ENCODE measurements at regions not wholly inside any gene's neighbourhood (a gene's known extent, or its start where the extent isn't known, plus 50 kb on each side); places are given as distances from the start of the nearest gene placed in this dataset.
"Not testable (repeated sequence)": the region's sequence is repeated elsewhere in the genome, so short reads cannot be mapped to it uniquely, and the experiment has no call there.

- DNase-seq (ENCODE audit: low read depth) = no peak
Observed at GRCh38 chr6:103313432-103313831, 1546.3 kb downstream of the HACE1 start.

DNA sequence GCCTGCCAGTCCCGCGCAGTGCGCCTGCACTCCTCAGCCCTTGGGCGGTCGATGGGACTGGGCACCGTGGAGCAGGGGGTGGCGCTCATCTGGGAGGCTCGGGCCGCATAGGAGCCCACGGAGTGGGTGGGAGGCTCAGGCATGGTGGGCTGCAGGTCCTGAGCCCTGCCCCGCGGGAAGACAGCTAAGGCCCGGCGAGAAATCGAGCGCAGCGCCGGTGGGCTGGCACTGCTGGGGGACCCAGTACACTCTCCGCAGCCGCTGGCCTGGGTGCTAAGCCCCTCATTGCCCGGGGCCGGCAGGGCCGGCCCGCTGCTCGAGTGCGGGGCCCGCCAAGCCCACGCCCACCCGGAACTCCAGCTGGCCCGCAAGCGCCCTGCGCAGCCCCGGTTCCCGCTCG, 1565.3 kb downstream of the HACE1 start:
- not testable (repeated sequence) for DNase-seq (ENCODE audit: low read depth)

DNA sequence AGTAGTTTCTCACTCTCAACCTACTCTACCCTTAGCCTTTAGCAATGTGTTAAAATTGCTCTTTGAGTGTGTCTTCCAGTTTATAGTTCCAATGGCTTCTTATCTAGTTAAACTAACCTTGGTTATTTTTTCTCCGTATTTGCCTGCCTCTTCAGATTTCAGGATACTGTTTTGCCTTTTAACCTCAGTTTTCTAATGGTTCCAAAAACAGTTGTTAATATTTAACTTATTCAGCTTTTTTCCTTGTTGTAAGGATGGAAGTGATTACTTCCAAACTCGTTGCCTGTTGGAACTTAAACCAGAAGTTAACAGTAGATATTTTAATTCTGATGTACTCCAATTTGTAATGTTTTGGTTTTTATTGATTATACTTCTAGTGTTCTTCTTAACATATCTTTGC, 1574.9 kb downstream of the HACE1 start:
- no peak for DNase-seq (ENCODE audit: low read depth)

- DNase-seq (ENCODE audit: low read depth) = no peak
Observed at GRCh38 chr6:103280417-103280816, 1579.3 kb downstream of the HACE1 start.

GRCh38 chr6:103277936-103278335, 1581.8 kb downstream of the HACE1 start:
- DNase-seq (ENCODE audit: low read depth) = no peak

DNA sequence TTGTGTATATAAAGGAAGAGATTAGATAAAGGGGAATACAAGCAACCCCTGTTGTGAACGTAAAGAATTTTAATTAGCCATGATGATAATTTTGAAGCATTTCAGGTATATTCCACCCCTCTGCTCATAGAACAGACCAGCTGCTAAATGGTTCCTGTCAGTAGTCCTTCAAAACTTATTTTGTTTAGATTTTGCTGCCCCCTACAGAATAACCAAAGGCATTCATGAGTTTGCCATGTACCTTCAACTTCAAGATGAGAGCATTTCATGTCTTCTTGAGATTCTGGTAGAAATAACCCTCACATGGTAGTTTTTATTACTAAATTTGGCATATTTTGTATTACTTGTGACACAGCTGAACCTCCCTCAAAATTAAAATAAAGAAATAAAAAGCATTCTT, 1586.7 kb downstream of the HACE1 start:
- DNase-seq (ENCODE audit: low read depth) = no peak

DNA sequence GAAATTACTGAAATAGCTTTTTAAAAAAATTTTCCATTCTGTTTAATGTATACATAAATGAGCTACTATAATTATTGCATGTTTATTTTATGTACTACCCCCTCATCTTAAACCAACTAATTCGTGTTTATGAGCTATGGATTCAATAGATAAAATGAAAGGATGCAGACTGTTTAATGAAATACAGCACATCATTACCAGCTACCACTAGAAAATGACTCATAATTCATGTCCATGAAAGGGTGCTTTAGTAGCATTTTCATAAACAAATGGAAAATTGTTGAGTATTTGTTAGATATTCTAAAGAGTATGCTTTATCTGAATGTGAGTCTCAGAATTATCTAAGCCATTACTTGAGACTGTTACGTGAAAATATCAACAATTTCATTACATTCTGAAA, 1590.1 kb downstream of the HACE1 start:
- DNase-seq (ENCODE audit: low read depth) = no peak

DNA sequence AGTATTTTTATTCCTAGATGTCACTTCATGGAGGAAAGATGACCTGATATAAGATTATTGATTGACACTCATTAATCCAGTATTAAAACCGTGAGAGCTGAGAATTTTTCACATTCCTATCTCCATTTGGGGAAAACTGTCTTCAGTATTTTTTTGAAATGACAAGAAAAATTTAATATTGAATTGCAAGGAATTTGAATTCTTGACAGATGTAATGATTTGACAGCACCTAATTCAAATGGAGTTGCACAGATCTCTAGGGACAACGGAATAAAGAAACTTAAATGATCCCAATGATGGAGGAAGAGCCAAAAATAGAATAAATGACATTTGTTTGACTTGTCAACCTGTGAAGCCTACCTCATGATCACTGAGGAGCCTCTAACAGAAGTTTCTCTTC, 1591.4 kb downstream of the HACE1 start:
- no peak for DNase-seq (ENCODE audit: low read depth)

GRCh38 chr6:103264020-103264419, 1595.7 kb downstream of the HACE1 start:
- no peak for DNase-seq (ENCODE audit: low read depth)

GRCh38 chr6:103255132-103255531, 1604.6 kb downstream of the HACE1 start:
- DNase-seq (ENCODE audit: low read depth) = no peak

DNA sequence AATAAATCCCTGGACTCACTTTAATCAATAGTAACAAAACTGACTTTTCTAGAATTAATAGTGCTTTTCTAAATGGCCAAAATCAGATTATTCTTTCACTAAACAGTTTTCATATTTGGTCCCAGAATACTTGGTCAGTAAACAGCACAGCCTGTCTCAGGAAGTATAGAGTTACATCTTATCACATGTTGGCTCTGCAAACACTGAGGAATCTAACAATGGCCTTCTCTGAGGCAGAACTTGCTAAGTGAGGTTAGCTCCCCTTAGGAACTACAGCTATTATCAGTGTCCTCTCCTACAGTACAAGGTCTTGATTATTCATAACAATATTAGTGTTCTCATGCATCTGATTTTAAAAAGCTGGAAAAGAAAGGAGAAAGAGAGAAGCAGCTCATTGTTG, 1622.8 kb downstream of the HACE1 start:
- DNase-seq (ENCODE audit: low read depth) = no peak

- DNase-seq (ENCODE audit: low read depth) = no peak
Observed at GRCh38 chr6:103231181-103231580, 1628.5 kb downstream of the HACE1 start.

DNA sequence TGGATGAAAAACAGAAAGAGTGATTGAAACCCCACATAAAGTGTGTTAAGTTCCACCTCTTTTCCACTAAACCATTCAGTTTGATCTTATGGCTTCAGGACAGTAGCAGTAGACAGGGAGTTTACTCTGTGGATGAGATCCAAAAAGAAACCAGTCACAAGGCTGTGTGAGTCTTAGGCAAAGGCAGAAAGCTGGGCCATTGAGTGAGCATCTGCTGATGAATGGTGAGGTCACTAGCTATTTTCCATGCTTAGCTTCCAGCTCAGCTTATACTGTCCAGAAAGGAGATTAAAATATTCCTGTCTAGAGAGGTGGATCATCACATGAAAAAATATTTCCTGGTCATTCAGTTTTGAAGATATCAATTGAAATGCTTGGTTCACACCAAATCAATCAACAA, 1643.9 kb downstream of the HACE1 start:
- no peak for DNase-seq (ENCODE audit: low read depth)

DNA sequence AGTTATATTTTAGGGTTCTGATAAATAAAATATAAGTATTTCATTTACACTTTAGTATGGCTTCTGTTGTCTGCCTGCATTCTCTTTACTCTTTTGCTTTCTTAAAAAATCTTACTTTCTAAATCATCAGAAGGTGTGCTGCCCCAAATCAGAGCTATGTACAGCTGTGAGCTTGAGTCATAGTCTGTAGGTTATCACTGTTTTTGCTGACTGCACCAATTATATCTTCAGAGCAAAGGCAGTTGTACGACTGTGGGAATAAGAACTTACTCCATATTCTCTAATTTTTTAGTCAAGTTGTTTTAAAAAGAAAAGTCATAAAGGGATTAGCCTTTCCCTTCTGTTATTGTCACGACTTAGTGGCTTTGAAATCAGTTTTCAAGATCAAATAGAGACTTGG, 1649.0 kb downstream of the HACE1 start:
- no peak for DNase-seq (ENCODE audit: low read depth)

GRCh38 chr6:103198386-103198785, 1661.3 kb downstream of the HACE1 start:
- DNase-seq (ENCODE audit: low read depth) = no peak

DNA sequence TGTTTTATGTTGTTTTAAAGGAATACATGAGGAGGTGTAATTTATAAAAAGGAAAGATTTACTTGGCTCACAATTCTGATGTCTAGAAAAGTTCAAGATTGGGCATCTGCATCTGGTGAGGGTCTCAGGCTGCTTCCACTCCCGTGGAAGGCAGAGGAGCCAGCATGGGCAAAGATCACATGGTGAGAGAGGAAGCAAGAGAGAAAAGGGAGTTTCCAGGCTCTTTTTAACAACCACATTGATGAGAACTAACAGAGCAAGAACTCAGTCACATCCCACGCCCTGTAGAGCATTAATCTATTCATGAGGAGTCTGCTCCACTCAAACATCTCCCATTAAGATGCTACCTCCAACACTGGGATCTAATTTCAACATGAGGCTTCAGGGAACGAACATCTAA, 1666.3 kb downstream of the HACE1 start:
- no peak for DNase-seq (ENCODE audit: low read depth)

DNA sequence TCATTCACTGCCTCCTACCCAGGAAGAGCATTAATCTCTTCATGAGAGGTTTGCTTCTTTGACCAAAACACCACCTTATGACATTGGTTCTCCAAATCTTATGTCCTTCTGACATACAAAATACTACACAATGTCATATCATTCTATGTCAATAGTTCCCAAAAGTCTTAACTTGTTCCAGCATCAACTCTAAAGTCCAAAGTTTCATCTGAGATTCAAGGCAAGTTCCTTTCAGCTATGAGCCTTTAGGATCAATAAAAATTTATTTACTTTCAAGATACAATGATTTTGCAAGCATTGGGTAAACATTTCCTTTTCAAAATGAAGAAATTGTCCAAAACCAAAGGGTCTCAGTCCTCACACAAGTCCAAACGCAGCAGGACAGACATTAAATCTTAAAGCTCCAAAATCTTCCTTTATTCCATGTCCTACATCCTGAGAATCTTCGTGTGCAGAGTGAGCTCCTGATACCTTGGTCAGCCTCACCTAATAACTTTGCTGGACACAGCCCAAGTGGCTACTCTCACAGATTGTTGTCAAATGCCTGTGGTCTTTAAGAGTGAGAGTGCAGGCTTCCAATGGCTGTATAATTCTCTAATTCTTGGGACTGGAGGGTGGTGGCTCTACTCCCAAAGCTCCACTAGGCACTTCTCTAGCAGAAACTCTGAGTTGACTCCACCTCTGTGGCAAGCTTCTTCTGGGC, 1668.2 kb downstream of the HACE1 start:
- DNase-seq (ENCODE audit: low read depth) = no peak

GRCh38 chr6:103184776-103185175, 1674.9 kb downstream of the HACE1 start:
- DNase-seq (ENCODE audit: low read depth) = no peak

DNA sequence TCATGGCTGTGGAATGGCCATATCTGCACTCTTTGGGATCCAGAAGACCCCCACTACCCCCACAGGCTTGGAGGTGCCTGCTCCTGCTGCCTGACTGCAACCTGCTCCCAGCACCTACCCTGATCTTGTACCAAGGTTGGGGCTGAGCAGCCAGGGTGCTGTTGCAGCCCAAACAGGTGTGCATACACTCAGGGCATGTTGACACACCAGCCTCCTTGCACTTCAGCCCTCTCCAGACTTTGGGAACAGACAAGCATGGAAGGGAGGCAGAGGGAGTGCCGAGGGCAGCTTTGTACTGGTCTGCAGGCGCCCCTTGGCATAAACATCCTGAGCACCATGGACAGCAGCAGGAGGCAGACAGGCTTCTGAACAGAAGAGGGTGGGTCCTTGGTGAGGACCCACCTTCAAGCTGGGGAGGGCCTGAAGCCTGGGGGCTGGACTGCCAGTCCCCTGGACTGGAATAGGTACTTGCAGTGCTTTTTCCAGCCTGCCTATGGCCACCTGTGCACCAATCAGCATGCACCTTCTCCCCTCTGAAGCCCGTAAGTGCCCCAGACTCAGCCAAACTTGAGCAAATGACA, 1675.8 kb downstream of the HACE1 start:
- no peak for DNase-seq (ENCODE audit: low read depth)

DNA sequence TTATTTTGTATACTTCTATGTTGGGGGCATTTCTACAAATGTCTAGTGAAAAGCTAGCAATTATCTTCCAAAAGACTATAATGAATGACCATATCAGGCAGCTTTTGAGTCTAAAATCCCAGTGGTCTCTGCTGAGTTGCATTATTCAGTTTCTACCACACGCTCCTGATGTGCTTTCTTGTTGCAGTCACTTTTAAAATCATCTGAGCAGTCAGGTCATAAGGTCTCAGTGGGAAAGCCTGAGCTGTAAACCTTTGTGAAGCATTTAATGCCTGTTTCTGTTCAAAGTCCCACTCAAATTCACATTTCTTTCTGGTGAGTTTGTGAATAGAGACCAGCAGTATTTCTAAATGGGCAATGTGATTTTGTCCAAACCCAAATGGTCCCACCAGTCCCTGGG, 1681.5 kb downstream of the HACE1 start:
- no peak for DNase-seq (ENCODE audit: low read depth)

DNA sequence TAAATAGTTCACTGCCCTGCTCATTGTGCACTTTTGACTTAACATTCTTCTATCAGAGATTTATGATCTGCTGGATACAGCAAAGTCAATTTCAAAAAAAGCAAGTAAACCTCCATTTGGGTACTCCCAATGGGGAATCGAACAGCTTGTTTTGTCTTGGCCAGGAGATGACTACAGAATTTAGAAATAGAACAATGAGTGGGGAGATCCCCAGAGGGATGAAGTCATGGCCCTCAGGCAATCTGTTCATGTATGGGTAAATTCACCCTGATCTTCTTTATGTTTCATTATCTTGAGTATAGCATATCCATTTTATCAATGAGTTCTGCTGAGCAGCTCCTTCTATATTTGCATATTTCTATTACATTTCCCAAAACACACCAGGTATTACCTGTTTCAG, 1681.9 kb downstream of the HACE1 start:
- DNase-seq (ENCODE audit: low read depth) = no peak

GRCh38 chr6:103175056-103175455, 1684.7 kb downstream of the HACE1 start:
- DNase-seq (ENCODE audit: low read depth) = no peak

- no peak for DNase-seq (ENCODE audit: low read depth)
Observed at GRCh38 chr6:103167345-103168071, 1692.2 kb downstream of the HACE1 start.
